ENCODE measurements at regions not wholly inside any gene's neighbourhood (a gene's known extent, or its start where the extent isn't known, plus 50 kb on each side); places are given as distances from the start of the nearest gene placed in this dataset.

- TF ChIP-seq CTCF (IDR thresholded peaks at IDR 0.05) (no peak), POLR2A (IDR thresholded peaks at IDR 0.05) (no peak)
These were observed 274.4 kb upstream of the UMPS start for GRCh38 chr3:124455891-124456290.
